Activated CD8-positive, alpha-beta T cell treated with anti-CD3 and anti-CD28 coated beads, Interleukin-2, amount 10 ng/mL, durations not matched to agents 7 days and 5 days (primary cell): ENCODE measurements at regions not wholly inside any gene's neighbourhood (a gene's known extent, or its start where the extent isn't known, plus 50 kb on each side); places are given as distances from the start of the nearest gene placed in this dataset.

ENCODE experiments used
- ATAC-seq: fragments of 150-1000 bp; cut with Tn5 transposase; one replicate; pipeline ENCODE4 v1.10.0; 2021; ENCODE audit warnings: moderate library complexity
- CTCF ChIA-PET: fragments of 350-600 bp; sonication (Branson Sonifier 250); formaldehyde crosslinking; loops from one replicate; lab custom pipeline; 2021; ENCODE audit warnings: antibody characterized with exemption; lab: Charles Lee
- POLR2A ChIA-PET: fragments of 350-600 bp; sonication (Branson Sonifier 250); formaldehyde crosslinking; loops from one replicate; lab custom pipeline; 2021; ENCODE audit warnings: antibody characterized with exemption; lab: Charles Lee
- DNase-seq: peaks from one replicate; pipeline ENCODE4 v3.0.0-alpha.2; 2020
- H3K27ac Mint-ChIP-seq: one replicate; pipeline ENCODE4 v1.8.0; 2021; ENCODE audit warnings: mild to moderate bottlenecking, mixed read lengths
- H3K27me3 Mint-ChIP-seq: one replicate; pipeline ENCODE4 v1.8.0; 2021; ENCODE audit warnings: low read depth, mixed read lengths
- H3K36me3 Mint-ChIP-seq: one replicate; pipeline ENCODE4 v1.8.0; 2021; ENCODE audit warnings: low read depth, mixed read lengths
- H3K4me1 Mint-ChIP-seq: one replicate; pipeline ENCODE4 v1.8.0; 2021; ENCODE audit warnings: low read depth, mixed read lengths
- H3K4me3 Mint-ChIP-seq: one replicate; pipeline ENCODE4 v1.8.0; 2021; ENCODE audit warnings: mild to moderate bottlenecking, mixed read lengths
- H3K9me3 Mint-ChIP-seq: one replicate; pipeline ENCODE4 v1.8.0; 2022; ENCODE audit warnings: mixed read lengths; ENCODE audit not compliant: insufficient read depth

DNA sequence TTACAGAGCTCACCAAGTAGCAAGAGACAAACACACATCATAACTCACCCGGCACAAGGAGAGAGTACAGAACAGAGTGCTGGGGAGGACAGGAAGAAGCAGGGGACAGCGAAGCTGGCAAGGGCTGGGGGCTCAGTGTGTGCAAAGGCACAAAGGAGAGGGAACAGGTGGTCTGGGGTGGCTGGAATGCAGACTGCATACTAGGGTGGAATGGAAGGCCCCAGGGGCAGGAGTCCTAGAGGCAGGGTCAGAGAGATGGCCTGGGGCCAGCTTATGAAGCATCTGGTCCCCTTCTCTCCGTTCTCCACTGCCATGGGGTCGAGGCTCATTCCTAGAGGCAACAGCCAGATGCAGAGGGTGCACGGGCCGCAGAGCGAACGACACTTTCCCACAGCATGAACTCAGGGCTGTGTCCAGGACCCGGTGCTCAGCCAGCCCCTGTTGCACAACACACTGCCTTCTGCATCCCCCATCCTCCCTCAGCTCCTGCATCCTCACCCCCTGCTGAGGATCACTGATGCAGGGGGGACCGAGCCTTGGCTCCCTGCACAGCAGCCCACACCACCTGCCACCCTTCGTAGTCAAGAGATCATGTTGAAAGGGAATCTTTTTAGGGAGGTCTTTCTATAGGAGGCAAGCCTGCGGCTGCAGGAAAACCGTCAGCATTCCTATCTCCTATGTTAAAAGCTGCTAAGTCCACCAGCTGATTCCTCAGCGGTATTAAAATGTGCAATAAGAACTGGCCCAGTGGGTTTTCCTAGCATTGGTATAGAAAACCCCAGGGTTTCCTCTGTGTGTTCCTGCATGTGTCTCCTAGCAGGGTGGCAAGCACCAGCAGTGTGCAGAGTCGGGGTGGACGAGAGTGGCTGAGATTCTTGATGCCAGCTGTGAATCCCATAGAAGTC lies 293.5 kb downstream of the UACA start:
- peaks cover 78% of the 10 kb centered on the region for H3K27me3 Mint-ChIP-seq
- DNase-seq: no peak

DNA sequence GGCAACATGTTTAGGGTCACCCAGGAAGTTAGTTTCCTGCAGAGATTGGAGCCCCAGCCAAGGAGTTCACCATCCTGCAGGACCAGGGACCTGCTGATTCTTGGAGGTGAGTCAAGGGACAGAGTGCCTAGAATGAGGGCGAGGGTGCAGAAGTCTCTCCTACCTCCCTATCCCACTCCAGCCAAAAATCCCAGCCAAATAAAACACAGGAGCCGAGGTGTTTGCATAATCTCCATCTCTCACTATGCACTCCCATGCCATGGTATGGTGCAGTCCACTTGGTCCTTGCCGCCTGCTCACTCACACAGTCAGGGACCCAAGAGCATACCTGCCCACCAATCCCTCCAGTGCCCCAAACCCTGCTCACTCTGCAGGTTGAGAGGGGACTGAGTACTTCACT lies 294.2 kb downstream of the UACA start:
- peaks cover 81% of the 10 kb centered on the region for H3K27me3 Mint-ChIP-seq
- ATAC-seq (no peak), DNase-seq (no peak)
- POLR2A ChIA-PET: no interaction called here
- H3K27ac Mint-ChIP-seq: no peak overlapping the region
- no peaks in the 10 kb centered on the region for H3K36me3 Mint-ChIP-seq
- no peak overlapping the region for H3K4me3 Mint-ChIP-seq
- peaks cover 9% of the 10 kb centered on the region for H3K4me1 Mint-ChIP-seq
- no peaks in the 10 kb centered on the region for H3K9me3 Mint-ChIP-seq
- CTCF ChIA-PET: interaction anchor here (3.1 kb wide), 1 partner anchor 19 kb away, joined by 13 read pairs; no protein-coding TSS in a partner anchor

More for the DNA sequence above, 293.5 kb downstream of the UACA start:
- H3K4me1 Mint-ChIP-seq: peaks cover 17% of the 10 kb centered on the region
- H3K27ac Mint-ChIP-seq: no peak overlapping the region
- ChIA-PET POLR2A (no interaction called here), CTCF (interaction anchor here (3.1 kb wide), 1 partner anchor 18 kb away, joined by 13 read pairs; no protein-coding TSS in a partner anchor)
- no peaks in the 10 kb centered on the region for H3K9me3 Mint-ChIP-seq
- H3K4me3 Mint-ChIP-seq: no peak overlapping the region
- ATAC-seq: no peak
- H3K36me3 Mint-ChIP-seq: no peaks in the 10 kb centered on the region

- H3K9me3 Mint-ChIP-seq: no peaks in the 10 kb centered on the region
- H3K36me3 Mint-ChIP-seq: no peaks in the 10 kb centered on the region
- CTCF ChIA-PET: interaction anchor here (0.6 to 5.8 kb wide), 63 partner anchors 8 to 1014 kb away, joined by 3 to 106 read pairs (median 4); no protein-coding TSS in a partner anchor
- ATAC-seq (peak; percentile 84), DNase-seq (peak; percentile 75)
- POLR2A ChIA-PET: interaction anchor here (1.0 to 1.5 kb wide), 2 partner anchors 13 to 15 kb away, joined by 3 to 4 read pairs; no protein-coding TSS in a partner anchor
- peaks cover 76% of the 10 kb centered on the region for H3K27me3 Mint-ChIP-seq
- H3K27ac Mint-ChIP-seq: no peak overlapping the region
- peaks cover 7% of the 10 kb centered on the region for H3K4me1 Mint-ChIP-seq
- no peak overlapping the region for H3K4me3 Mint-ChIP-seq
Measured at GRCh38 chr15:70466895-70467529, 296.3 kb downstream of the UACA start.

GRCh38 chr15:70466305-70466704 lies 297.1 kb downstream of the UACA start:
- Mint-ChIP-seq H3K9me3 (no peaks in the 10 kb centered on the region), H3K4me1 (peaks cover 7% of the 10 kb centered on the region), H3K27ac (no peak overlapping the region), H3K36me3 (no peaks in the 10 kb centered on the region), H3K4me3 (no peak overlapping the region), H3K27me3 (peaks cover 77% of the 10 kb centered on the region)
- ChIA-PET POLR2A (interaction anchor here (1.5 kb wide), 1 partner anchor 13 kb away, joined by 4 read pairs; no protein-coding TSS in a partner anchor), CTCF (interaction anchor here (0.7 to 5.8 kb wide), 41 partner anchors 8 to 1013 kb away, joined by 3 to 106 read pairs (median 5); no protein-coding TSS in a partner anchor)
- no peak for DNase-seq
- no peak for ATAC-seq

GRCh38 chr15:70465812-70466211 lies 297.5 kb downstream of the UACA start:
- peaks cover 79% of the 10 kb centered on the region for H3K27me3 Mint-ChIP-seq

GRCh38 chr15:70463453-70463834 lies 299.9 kb downstream of the UACA start:
- POLR2A ChIA-PET: no interaction called here

More at GRCh38 chr15:70465812-70466211, 297.5 kb downstream of the UACA start:
- no peak for DNase-seq
- no peak overlapping the region for H3K4me3 Mint-ChIP-seq
- ATAC-seq: no peak
- ChIA-PET POLR2A (no interaction called here), CTCF (interaction anchor here (0.7 to 5.8 kb wide), 20 partner anchors 9 to 989 kb away, joined by 3 to 106 read pairs (median 8); no protein-coding TSS in a partner anchor)
- no peak overlapping the region for H3K27ac Mint-ChIP-seq
- H3K9me3 Mint-ChIP-seq: no peaks in the 10 kb centered on the region
- peaks cover 11% of the 10 kb centered on the region for H3K4me1 Mint-ChIP-seq
- no peaks in the 10 kb centered on the region for H3K36me3 Mint-ChIP-seq

DNA sequence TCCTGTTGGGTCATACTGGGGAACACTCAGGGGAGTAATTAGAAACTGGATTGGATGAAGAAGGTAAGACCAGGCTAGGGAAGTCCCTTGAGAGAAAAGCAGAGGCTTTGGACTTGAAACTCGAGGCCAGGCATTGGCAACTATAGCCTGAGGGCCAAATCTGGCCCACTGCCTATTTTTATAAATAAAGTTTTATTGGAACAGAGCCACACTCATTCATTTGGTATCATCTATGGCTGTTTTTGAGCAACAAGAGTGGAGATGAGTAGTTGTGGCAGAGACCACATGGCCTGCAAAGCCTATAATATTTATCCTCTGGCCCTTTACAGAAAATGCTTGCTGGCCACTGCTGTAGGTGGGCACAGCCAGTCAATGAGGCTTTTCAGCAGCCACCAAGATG lies 301.4 kb downstream of the UACA start:
- ChIA-PET CTCF (no interaction called here), POLR2A (no interaction called here)
- ATAC-seq: no peak
- Mint-ChIP-seq H3K27ac (no peak overlapping the region), H3K4me1 (peaks cover 17% of the 10 kb centered on the region), H3K27me3 (peaks cover 54% of the 10 kb centered on the region), H3K4me3 (no peak overlapping the region), H3K36me3 (no peaks in the 10 kb centered on the region), H3K9me3 (no peaks in the 10 kb centered on the region)
- no peak for DNase-seq

More at GRCh38 chr15:70463453-70463834, 299.9 kb downstream of the UACA start:
- Mint-ChIP-seq H3K36me3 (no peaks in the 10 kb centered on the region), H3K27me3 (peaks cover 63% of the 10 kb centered on the region), H3K27ac (no peak overlapping the region), H3K4me1 (peaks cover 22% of the 10 kb centered on the region), H3K9me3 (no peaks in the 10 kb centered on the region), H3K4me3 (no peak overlapping the region)
- ATAC-seq (no peak), DNase-seq (no peak)
- CTCF ChIA-PET: interaction anchor here (0.6 to 5.8 kb wide), 4 partner anchors 22 to 986 kb away, joined by 3 to 106 read pairs (median 30); no protein-coding TSS in a partner anchor

- no peak overlapping the region for H3K4me3 Mint-ChIP-seq
- ChIA-PET POLR2A (no interaction called here), CTCF (interaction anchor here (1.0 to 1.7 kb wide), 2 partner anchors 187 to 986 kb away, joined by 3 to 6 read pairs; no protein-coding TSS in a partner anchor)
- peaks cover 14% of the 10 kb centered on the region for H3K4me1 Mint-ChIP-seq
- ATAC-seq: no peak
- H3K27me3 Mint-ChIP-seq: peaks cover 56% of the 10 kb centered on the region
- H3K9me3 Mint-ChIP-seq: no peaks in the 10 kb centered on the region
- no peaks in the 10 kb centered on the region for H3K36me3 Mint-ChIP-seq
- no peak for DNase-seq
- no peak overlapping the region for H3K27ac Mint-ChIP-seq
Measured at GRCh38 chr15:70461017-70461416, 302.3 kb downstream of the UACA start.

GRCh38 chr15:70459312-70459711 lies 304.0 kb downstream of the UACA start:
- no peaks in the 10 kb centered on the region for H3K9me3 Mint-ChIP-seq
- H3K27ac Mint-ChIP-seq: no peak overlapping the region
- H3K4me3 Mint-ChIP-seq: no peak overlapping the region
- H3K27me3 Mint-ChIP-seq: peaks cover 46% of the 10 kb centered on the region
- peaks cover 14% of the 10 kb centered on the region for H3K4me1 Mint-ChIP-seq
- CTCF ChIA-PET: interaction anchor here (0.8 to 1.7 kb wide), 3 partner anchors 12 to 984 kb away, joined by 3 to 6 read pairs (median 3); no protein-coding TSS in a partner anchor
- ATAC-seq: no peak
- H3K36me3 Mint-ChIP-seq: no peaks in the 10 kb centered on the region
- POLR2A ChIA-PET: no interaction called here
- no peak for DNase-seq

DNA sequence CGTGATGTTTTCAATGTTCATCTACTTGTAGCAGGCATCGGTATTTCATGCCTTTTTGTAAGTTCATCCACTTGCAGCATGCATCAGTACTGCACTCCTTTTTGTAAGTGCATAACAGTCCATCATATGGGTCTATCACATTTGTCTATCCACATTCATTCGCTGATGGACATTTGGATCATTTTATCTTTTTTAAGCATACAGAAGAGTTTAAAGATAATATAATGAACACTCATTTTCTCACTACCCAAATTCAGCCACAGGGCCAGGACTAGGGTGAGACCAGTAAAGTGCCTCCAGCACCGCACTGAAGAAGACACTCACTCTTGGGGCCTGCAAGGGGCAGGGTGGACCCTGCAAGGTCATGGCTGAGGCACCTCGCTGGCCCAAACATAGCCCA lies 309.6 kb downstream of the UACA start:
- ATAC-seq: no peak
- CTCF ChIA-PET: interaction anchor here (4.6 kb wide), 1 partner anchor 13 kb away, joined by 35 read pairs; no protein-coding TSS in a partner anchor
- Mint-ChIP-seq H3K4me3 (no peak overlapping the region), H3K27ac (no peak overlapping the region), H3K27me3 (peaks cover 18% of the 10 kb centered on the region), H3K36me3 (no peaks in the 10 kb centered on the region), H3K9me3 (no peaks in the 10 kb centered on the region), H3K4me1 (peaks cover 40% of the 10 kb centered on the region)
- POLR2A ChIA-PET: no interaction called here
- DNase-seq: no peak

- H3K4me1 Mint-ChIP-seq: peaks cover 46% of the 10 kb centered on the region
- CTCF ChIA-PET: no interaction called here
- no peaks in the 10 kb centered on the region for H3K9me3 Mint-ChIP-seq
- peaks cover 21% of the 10 kb centered on the region for H3K27me3 Mint-ChIP-seq
- POLR2A ChIA-PET: no interaction called here
- H3K36me3 Mint-ChIP-seq: no peaks in the 10 kb centered on the region
- no peak overlapping the region for H3K4me3 Mint-ChIP-seq
- DNase-seq: no peak
- ATAC-seq: no peak
- H3K27ac Mint-ChIP-seq: no peak overlapping the region
Measured at GRCh38 chr15:70453238-70453637, 310.1 kb downstream of the UACA start.
